Neural cell (in vitro differentiated cells): ENCODE measurements at regions not wholly inside any gene's neighbourhood (a gene's known extent, or its start where the extent isn't known, plus 50 kb on each side); places are given as distances from the start of the nearest gene placed in this dataset.

Source experiments
- H2AFZ ChIP-seq: fragments of 200-600, 300-800 bp; sonication (generic), shearing (Covaris generic); 2 replicates; pipeline ENCODE4 v1.6.0; 2014; ENCODE audit warnings: low read depth, mild to moderate bottlenecking, antibody characterized with exemption, low read length, moderate library complexity
- H3F3A ChIP-seq: fragments of 200-600 bp; shearing (Covaris generic); 2 replicates; pipeline ENCODE4 v1.6.1; 2016; ENCODE audit warnings: mild to moderate bottlenecking, moderate library complexity, mixed read lengths, antibody characterized with exemption, low read length; ENCODE audit not compliant: insufficient read depth, poor library complexity, severe bottlenecking
- H3K27ac ChIP-seq: fragments of 200-600, 300-800 bp; sonication (generic), shearing (Covaris generic); 2 replicates; pipeline ENCODE4 v1.5.1; 2014; ENCODE audit warnings: mild to moderate bottlenecking, low read length, moderate library complexity
- H3K27me3 ChIP-seq: fragments of 300-800, 200-600 bp; sonication (generic), shearing (Covaris generic); 2 replicates; pipeline ENCODE4 v1.6.0; 2014; ENCODE audit warnings: mild to moderate bottlenecking, low read depth, low read length, moderate library complexity; ENCODE audit not compliant: insufficient read depth
- H3K36me3 ChIP-seq: fragments of 300-800, 200-600 bp; sonication (generic), shearing (Covaris generic); 2 replicates; pipeline ENCODE4 v1.5.1; 2014; ENCODE audit warnings: mild to moderate bottlenecking, antibody characterized with exemption, low read length, moderate library complexity; ENCODE audit not compliant: insufficient read depth
- H3K4me2 ChIP-seq: fragments of 300-800, 200-600 bp; sonication (generic), shearing (Covaris generic); 2 replicates; pipeline ENCODE4 v1.6.0; 2014; ENCODE audit warnings: mild to moderate bottlenecking, low read length
- H3K4me3 ChIP-seq: fragments of 300-800, 200-600 bp; sonication (generic), shearing (Covaris generic); 2 replicates; pipeline ENCODE4 v1.5.1; 2014; ENCODE audit warnings: mild to moderate bottlenecking, low read length, moderate library complexity
- H3K79me2 ChIP-seq: fragments of 200-600 bp; shearing (Covaris generic); replicated peaks from 2 replicates; pipeline ENCODE4 v1.6.0; 2014; ENCODE audit warnings: mild to moderate bottlenecking, low read length, moderate library complexity; ENCODE audit not compliant: insufficient read depth
- H3K9ac ChIP-seq: fragments of 300-800, 200-600 bp; sonication (generic), shearing (Covaris generic); 2 replicates; pipeline ENCODE4 v1.6.1; 2016; ENCODE audit warnings: mild to moderate bottlenecking, low read length, mixed read lengths
- H3K9me2 ChIP-seq: fragments of 200-600 bp; shearing (Covaris generic); 2 replicates; pipeline ENCODE4 v1.6.1; 2016; ENCODE audit warnings: mild to moderate bottlenecking, low read length, mixed read lengths; ENCODE audit not compliant: insufficient read depth
- H3K9me3 ChIP-seq: fragments of 200-600, 300-800 bp; sonication (generic), shearing (Covaris generic); 2 replicates; pipeline ENCODE4 v1.6.1; 2016; ENCODE audit warnings: mild to moderate bottlenecking, mixed run types, low read length, moderate library complexity, mixed read lengths
- H4K20me1 ChIP-seq: fragments of 200-600 bp; shearing (Covaris generic); 2 replicates; pipeline ENCODE4 v1.6.1; 2016; ENCODE audit warnings: mild to moderate bottlenecking, mixed run types; ENCODE audit not compliant: insufficient read depth
- CTCF ChIP-seq: fragments of 450-650 bp; IDR thresholded peaks from 2 replicates; pipeline ENCODE4 v1.5.1; 2014; ENCODE audit warnings: antibody characterized with exemption, mild to moderate bottlenecking, moderate library complexity; ENCODE audit not compliant: poor library complexity, severe bottlenecking
- EP300 ChIP-seq: fragments of 450-650 bp; conservative IDR thresholded peaks from 2 replicates; pipeline ENCODE4 v1.6.1; 2014; ENCODE audit warnings: antibody characterized with exemption, mild to moderate bottlenecking, moderate library complexity; ENCODE audit not compliant: poor library complexity, severe bottlenecking
- EZH2 ChIP-seq: fragments of 200-600, 300-800 bp; shearing (Covaris generic), sonication (generic); IDR thresholded peaks from 2 replicates; pipeline ENCODE4 v1.6.1; 2014; ENCODE audit warnings: antibody characterized with exemption, low read length, borderline replicate concordance, mild to moderate bottlenecking; ENCODE audit not compliant: insufficient read depth, poor library complexity, severe bottlenecking
- MXI1 ChIP-seq: fragments of 450-650 bp; conservative IDR thresholded peaks from 2 replicates; pipeline ENCODE4 v1.6.1; 2014; ENCODE audit warnings: antibody characterized with exemption, mild to moderate bottlenecking; ENCODE audit not compliant: poor library complexity, severe bottlenecking
- POLR2AphosphoS5 ChIP-seq: IDR thresholded peaks from 2 replicates; pipeline ENCODE4 v1.6.1; 2012
- RAD21 ChIP-seq: fragments of 450-650 bp; conservative IDR thresholded peaks from 2 replicates; pipeline ENCODE4 v1.6.1; 2014; ENCODE audit warnings: antibody characterized with exemption, mild to moderate bottlenecking, moderate library complexity
- REST ChIP-seq: IDR thresholded peaks from 2 replicates; pipeline ENCODE4 v1.6.1; 2012; ENCODE audit warnings: borderline replicate concordance
- SMC3 ChIP-seq: fragments of 450-650 bp; conservative IDR thresholded peaks from 2 replicates; pipeline ENCODE4 v1.6.1; 2014; ENCODE audit warnings: antibody characterized with exemption, mild to moderate bottlenecking, moderate library complexity; ENCODE audit not compliant: poor library complexity
- TAF1 ChIP-seq: IDR thresholded peaks from 2 replicates; pipeline ENCODE4 v1.6.1; 2012; ENCODE audit warnings: low read depth

- H3K27me3 ChIP-seq: no peaks in the 10 kb centered on the region
- no peaks in the 10 kb centered on the region for H3K9me3 ChIP-seq
- H3K4me2 ChIP-seq: no peak overlapping the region
- TF ChIP-seq REST: peak; percentile 55
- no peak for TF ChIP-seq RAD21
- no peak for TF ChIP-seq MXI1
- no peak for TF ChIP-seq CTCF
- TF ChIP-seq POLR2AphosphoS5: peak; percentile 82
- peak; percentile 26 for TF ChIP-seq EP300
- no peak for TF ChIP-seq TAF1
- no peak for TF ChIP-seq EZH2
- TF ChIP-seq SMC3: peak; percentile 18
- H3K27ac ChIP-seq: peak overlapping the region; percentile 67
- H3K36me3 ChIP-seq: no peaks in the 10 kb centered on the region
- no peaks in the 10 kb centered on the region for H3F3A ChIP-seq
- no peaks in the 10 kb centered on the region for H4K20me1 ChIP-seq
- H2AFZ ChIP-seq: no peak overlapping the region
- peak overlapping the region; percentile 15 for H3K4me3 ChIP-seq
- H3K9me2 ChIP-seq: no peaks in the 10 kb centered on the region
- H3K79me2 ChIP-seq: no peaks in the 10 kb centered on the region
- H3K9ac ChIP-seq: peak overlapping the region; percentile 0
These were observed 562.9 kb upstream of the CBLB start for GRCh38 chr3:106431721-106432120.

- Histone ChIP-seq H3K4me3 (no peak overlapping the region), H3K27me3 (no peaks in the 10 kb centered on the region), H3K27ac (no peak overlapping the region), H3K9ac (no peak overlapping the region), H4K20me1 (no peaks in the 10 kb centered on the region), H3K79me2 (no peaks in the 10 kb centered on the region), H3K9me3 (no peaks in the 10 kb centered on the region), H2AFZ (no peak overlapping the region), H3K36me3 (no peaks in the 10 kb centered on the region), H3K4me2 (no peak overlapping the region), H3F3A (no peaks in the 10 kb centered on the region), H3K9me2 (no peaks in the 10 kb centered on the region)
- no peak for TF ChIP-seq REST
- TF ChIP-seq CTCF: no peak
- no peak for TF ChIP-seq TAF1
- TF ChIP-seq RAD21: no peak
- no peak for TF ChIP-seq EP300
- TF ChIP-seq EZH2: no peak
- TF ChIP-seq SMC3: no peak
- no peak for TF ChIP-seq POLR2AphosphoS5
- TF ChIP-seq MXI1: no peak
These were observed 567.2 kb upstream of the CBLB start for GRCh38 chr3:106435899-106436453.
